C4-2B (cell line): ENCODE measurements at regions not wholly inside any gene's neighbourhood (a gene's known extent, or its start where the extent isn't known, plus 50 kb on each side); places are given as distances from the start of the nearest gene placed in this dataset.

ENCODE experiments used
- CTCF ChIP-seq: fragments of 450-650 bp; conservative IDR thresholded peaks from 2 replicates; pipeline ENCODE4 v1.5.1; 2017; ENCODE audit warnings: mild to moderate bottlenecking
- ZFX ChIP-seq: fragments of 450-650 bp; IDR thresholded peaks from 2 replicates; pipeline ENCODE4 v1.6.1; 2017

- no peak for TF ChIP-seq CTCF
- no peak for TF ChIP-seq ZFX
Measured at GRCh38 chr3:18252578-18252977, 172.6 kb downstream of the SATB1 start.
